Stimulated activated naive CD8-positive, alpha-beta T cell treated with anti-CD3 and anti-CD28 coated beads, Interleukin-15, Interleukin-2, amounts not matched to agents 100 U/mL and 50 U/mL, for 24 hours (primary cell): ENCODE measurements at regions not wholly inside any gene's neighbourhood (a gene's known extent, or its start where the extent isn't known, plus 50 kb on each side); places are given as distances from the start of the nearest gene placed in this dataset.
"Not testable (repeated sequence)": the region's sequence is repeated elsewhere in the genome, so short reads cannot be mapped to it uniquely, and the experiment has no call there.

Source experiments
- ATAC-seq: fragments of 150-1000 bp; cut with Tn5 transposase; one replicate; pipeline ENCODE4 v1.10.0; 2021
- DNase-seq: peaks from one replicate; pipeline ENCODE4 v3.0.0; 2021

DNA sequence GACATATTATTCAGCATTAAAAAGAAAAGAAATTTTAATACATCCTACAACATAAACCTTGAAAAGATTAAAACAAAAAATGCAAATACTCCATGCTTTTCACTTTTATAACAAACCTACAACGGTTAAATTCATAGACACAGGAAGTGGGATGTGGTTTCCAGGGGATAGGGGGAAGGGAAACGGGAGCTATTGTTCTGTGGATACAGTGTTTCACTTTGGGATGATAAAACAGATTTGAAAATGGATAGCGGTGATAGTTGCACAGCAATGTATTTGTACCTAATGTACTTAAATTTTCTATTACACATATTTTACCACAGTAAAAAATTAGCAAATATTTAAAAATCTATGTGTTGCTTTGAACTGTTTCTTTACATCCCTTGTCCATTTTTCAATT, 368.0 kb downstream of the CDY2B start:
- not testable (repeated sequence) for DNase-seq, ATAC-seq

DNA sequence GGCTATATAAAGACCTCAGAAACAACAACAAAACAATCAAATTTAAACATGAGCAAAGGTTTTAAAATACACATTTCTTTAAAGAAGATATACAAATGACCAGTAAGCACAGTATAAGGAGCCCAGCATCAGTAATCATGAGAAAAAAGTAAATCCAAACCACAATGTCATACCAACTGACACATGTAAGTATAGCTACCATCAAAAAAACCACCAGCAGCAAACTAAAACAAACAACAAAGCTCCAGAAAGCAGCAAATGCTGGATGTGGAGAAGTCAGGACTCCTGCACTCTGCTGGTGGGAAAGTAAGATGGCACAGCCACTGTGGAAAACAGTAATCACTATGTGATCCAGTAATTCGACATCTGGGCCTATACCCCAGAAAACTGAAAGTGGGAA, 368.5 kb downstream of the CDY2B start:
- not testable (repeated sequence) for ATAC-seq, DNase-seq

DNA sequence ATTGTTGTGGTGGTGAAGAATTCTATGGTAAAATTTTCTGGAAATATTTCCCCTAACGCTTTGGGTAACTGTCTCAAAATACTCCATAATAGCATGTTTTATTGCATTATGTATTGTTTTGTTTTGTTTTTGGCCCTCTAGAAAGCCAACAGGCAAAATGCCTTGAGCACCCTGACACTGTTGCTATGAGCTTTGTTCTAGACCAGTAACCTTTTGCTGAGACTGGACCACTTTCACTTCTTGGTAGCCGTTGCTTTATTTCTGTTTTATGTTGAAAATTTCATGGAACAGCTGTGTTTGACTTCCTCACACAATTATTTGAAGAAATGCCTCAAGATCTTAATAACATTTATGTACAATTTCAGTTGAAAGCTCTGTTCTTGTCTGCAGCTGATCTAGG, 374.2 kb downstream of the CDY2B start:
- ATAC-seq: not testable (repeated sequence)

DNA sequence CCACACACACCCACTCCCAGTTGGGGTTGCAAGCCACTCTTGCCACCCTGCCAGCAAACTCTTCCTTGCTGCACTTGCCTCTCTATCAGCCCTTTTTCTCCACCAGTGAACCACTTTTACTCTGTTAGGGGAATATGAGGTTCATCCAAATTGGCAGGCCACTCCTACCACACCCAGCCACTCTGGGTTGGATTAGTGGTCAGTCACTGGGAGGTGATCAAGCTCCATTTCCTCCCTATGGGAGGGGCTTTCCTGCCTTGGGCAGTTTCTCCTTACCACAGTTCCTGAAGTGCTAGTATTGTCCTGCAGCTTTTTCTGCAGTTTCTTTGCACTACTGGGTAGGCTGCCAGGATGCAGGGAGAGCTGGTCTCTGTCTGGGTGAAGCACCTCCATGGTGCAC, 395.3 kb downstream of the CDY2B start:
- not testable (repeated sequence) for ATAC-seq, DNase-seq

More for the DNA sequence above, 374.2 kb downstream of the CDY2B start:
- not testable (repeated sequence) for DNase-seq

DNA sequence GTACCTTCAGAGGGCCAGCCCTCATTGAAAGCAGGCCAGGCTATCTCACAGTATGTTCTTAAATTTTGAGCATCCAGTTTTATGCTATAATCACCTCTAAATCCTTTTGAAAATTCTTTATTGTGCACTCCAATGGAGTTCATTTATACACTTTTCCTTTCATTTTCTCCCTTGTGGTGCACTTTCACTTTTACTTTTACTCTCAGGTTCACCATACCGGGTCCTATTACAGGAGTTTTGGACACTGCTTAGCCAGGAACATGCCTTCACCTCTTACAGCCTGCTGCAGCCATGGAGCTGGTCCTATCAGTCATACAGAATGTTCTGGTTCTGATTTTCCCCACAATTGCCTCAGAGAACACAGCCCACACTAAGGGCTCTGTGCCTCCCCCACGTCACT, 395.9 kb downstream of the CDY2B start:
- not testable (repeated sequence) for ATAC-seq, DNase-seq

DNA sequence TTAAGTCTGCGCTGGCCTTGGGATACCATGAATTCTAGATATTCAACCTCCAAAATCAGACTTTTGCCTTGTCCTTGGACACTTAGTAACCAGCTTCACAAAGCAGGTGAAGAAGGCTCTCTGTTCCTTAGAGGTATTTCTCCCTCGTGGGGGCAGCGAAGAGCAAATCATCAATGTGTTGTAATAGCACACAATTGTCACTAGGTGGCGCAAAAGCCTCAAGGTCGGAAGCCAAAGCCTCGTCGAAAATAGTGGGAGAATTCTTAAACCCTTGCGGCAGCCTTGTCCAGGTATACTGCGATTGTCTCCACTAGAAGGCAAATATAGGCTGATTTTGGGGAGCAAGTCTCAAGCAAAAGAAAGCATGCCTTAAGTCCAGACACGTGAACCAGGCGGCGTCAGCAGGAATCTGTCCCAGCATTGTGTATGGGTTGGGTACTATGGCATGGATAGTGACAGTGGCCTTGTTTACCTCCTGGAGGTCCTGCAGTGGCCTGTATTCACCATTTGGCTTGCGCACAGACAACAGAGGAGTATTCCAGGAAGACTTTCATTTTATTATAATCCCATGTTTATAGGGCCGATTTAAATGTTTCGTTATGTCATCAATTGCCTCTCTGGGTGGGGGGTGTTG, 398.5 kb downstream of the CDY2B start:
- ATAC-seq: peak; percentile 43
- DNase-seq: not testable (repeated sequence)

DNA sequence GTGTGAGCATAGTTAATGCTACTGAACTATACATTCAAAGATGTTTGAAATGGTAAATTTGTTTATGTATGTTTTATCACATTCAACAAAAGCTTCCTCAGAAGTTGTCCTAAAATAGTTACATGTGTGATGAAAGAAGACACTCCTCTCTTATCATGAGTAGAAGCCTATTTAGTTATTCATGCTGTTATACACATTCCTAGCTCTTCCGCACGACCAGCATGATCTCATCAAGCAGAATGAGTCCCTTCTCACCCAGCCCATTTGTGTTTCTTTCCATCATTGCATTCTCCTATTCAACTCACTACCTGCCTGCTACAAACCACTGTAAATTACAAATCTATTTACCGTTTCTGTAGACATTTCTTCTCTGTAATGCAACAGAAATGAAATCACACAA, 408.0 kb downstream of the CDY2B start:
- DNase-seq, ATAC-seq: not testable (repeated sequence)

DNA sequence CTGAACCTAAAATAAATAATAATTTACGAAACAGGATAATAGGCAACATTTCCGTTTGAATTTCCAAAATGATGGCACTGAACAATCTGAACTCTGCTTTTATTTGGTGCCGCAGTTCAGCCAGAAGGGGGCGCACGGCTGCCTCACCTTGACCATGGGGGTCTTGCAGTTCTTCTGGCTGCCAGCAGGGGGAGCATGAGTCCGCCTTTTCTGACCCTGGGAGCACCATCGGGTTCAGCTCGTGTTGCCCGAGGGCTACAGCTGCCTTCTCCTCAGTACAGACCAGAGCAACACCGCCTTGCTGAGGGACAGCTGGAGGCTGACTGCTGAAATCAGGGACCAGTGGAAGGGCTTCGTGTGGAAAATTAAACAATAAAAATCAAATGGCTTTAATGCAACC, 420.3 kb downstream of the CDY2B start:
- peak; percentile 36 for ATAC-seq
- not testable (repeated sequence) for DNase-seq

DNA sequence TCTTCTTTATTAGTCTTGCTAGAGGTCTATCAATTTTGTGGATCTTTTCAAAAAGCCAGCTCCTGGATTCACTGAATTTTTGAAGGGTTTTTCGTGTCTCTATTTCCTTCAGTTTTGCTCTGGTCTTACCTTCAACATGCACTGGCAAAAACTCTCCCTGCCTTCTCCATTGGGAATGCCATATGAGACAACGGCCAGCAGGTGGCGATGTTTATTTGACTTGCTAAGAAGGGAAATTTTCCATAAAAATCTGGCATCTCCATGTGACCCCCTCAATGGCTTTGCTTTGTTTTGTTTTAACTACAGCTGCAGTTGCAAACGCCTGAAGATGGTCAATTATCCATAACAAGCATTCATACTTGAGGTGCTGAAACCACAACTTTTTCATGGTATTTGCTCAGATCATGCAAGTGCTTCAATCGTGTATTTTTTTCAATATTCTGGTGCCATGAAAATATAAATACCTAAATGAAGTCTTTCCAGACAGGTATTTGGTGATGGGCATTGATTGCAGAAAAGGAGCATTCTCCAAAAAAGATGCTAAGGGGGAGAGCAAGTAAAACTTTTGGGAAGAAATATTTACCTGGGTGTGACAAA, 449.4 kb downstream of the CDY2B start:
- peak; percentile 4 for DNase-seq
- ATAC-seq: no peak

DNA sequence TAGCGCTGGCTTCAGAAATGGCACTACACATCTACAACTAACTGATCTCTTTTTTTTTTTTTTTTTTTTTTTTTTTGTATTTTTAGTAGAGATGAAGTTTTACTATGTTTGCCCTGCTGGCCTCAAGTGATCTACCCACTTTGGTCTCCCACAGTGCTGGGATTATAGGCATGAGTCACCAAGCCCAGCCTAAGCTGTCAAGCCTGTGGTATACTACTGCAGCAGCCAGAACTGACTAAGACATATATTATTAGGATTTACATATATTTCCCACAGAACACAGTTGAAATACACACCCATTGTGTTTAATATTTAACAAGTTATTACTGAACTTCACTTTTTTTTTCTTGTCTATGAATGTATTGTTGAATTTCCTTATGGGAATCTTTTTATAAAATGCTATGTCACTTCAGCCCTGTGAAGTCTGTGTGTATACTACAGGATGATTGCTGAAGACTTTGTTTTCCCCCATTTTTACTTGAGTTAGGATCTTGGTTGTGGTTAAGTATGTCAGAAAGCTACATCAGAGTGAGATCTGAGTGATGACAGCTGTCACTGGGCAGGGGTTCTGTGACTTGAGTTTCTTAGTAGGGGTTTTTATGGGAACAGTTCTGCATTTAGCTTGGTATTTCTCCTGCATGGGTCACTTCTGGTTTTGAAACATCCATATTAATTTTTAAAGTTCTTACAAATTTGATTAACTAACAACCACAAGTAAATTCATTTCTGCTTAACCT, 481.5 kb downstream of the CDY2B start:
- no peak for ATAC-seq

DNA sequence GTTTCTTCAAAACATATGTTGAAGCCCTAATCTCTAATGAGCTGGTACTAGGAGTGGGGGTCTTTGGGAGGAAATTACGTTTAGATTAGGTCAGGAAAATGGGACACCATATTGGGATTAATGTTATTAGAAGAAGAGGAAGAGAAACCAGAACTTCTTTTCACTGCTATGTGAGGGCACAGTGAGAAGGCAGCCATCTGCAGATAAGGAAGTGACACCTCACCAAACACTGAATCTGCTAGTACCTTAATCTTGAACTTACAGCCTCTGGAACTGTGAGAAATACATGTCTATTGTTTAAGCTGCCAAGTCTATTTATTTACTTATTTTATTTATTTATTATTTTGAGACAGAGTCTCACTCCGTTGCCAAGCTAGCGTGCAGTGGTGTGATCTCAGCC, 482.4 kb downstream of the CDY2B start:
- DNase-seq: no peak
- ATAC-seq: no peak

More for the DNA sequence above, 481.5 kb downstream of the CDY2B start:
- DNase-seq: no peak

DNA sequence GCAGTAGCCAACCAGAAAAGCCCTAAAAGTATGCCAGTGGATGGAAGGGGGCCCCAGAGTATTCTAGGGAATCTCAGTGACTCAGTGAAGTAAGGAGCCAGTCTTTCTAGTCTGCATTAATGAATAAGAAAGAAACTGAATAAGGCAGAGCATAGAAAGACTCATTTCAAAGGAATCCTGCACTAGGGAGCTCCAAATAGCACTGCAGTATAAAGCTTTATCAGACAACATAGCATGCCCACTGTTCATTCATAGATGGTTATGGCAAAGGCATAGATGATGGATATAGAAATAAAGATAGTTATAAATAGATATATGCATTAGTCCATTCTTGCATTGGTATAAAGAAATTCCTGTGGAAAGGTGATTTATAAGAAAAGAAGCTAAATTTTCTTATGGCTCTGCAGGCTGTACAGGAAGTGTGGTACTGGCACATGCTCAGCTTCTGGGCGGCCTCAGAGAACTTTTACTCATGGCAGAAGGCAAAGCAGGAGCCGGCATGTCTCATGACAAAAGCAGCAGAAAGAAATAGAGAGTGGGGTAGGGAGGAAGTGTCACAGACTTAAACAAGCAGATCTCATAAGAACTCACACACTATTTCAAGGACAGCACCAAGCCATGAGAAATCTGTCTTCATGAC, 498.5 kb downstream of the CDY2B start:
- ATAC-seq: no peak

DNA sequence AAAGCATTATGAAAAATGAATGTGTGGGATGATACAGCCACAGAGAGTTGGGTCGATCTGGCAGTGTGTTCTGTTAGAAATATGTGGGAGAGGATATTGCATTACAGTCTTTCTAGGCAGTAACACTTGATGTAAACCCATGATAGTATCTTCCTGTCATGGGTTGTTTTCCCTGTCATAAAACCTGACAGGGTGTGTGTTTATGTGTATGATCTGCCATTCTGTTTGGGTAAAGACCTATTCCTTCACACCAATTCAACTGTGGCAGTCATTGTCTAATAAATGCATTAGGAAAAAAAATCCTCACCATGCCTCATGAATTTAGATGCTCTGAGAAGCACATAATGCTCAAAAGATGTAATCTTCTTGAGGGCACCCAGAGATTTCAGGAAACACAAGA, 501.7 kb downstream of the CDY2B start:
- ATAC-seq: no peak

More for the DNA sequence above, 498.5 kb downstream of the CDY2B start:
- no peak for DNase-seq

DNA sequence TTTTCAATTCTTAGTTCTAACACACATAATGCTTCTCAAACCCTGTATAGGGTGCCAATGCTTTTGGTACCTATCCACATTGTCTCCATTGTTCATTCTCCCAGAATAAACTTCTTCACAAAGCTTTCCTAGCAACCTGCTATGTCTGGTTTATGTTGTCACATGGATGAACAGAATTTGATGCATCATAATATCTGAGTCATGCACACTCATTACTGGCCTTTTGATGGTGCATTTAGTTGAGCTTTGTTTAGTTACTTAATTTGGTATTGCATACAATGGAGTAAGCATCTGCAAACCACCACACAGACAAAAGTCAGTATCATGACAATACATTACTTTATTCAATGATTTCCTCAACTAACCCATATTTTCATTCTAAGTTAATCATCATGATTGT, 511.6 kb downstream of the CDY2B start:
- DNase-seq (no peak), ATAC-seq (no peak)

More for the DNA sequence above, 501.7 kb downstream of the CDY2B start:
- DNase-seq: no peak

DNA sequence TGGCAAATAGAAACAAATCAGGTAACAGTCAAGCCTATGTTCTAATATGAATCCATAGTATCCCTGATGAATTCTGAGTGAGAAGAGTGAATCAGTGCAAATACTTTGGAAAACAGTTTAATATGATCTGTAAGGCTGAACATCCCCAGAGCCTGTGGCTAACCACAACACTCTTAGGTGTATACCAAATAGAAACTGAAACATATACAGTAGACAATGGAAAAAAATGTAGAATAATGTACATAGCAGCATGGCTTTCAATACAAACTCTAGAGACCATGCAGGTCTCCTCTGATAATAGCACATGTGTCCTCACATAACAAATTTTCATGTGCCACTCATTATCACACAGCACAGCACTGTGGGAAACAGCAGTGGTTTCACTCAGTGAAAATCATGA, 513.6 kb downstream of the CDY2B start:
- ATAC-seq (no peak), DNase-seq (no peak)

DNA sequence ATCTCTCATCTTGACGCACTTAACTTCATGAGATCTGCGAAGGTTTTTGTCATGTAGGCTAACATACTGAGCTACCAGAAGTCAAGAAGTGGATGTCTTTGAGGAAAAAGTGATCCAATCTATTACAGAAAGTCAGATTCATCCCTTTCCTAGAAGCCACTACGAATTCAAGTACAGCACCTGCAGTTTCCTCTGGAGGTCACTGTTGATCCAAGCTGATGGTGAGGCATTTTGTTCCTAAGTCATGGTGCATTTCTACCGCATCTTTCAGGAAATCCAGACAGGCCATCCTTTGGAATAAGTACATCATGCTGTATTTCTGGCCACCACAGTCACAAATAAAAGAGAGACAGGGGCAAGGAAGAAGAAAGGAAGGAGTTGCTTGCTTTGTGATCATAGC, 541.0 kb downstream of the CDY2B start:
- DNase-seq (no peak), ATAC-seq (no peak)

DNA sequence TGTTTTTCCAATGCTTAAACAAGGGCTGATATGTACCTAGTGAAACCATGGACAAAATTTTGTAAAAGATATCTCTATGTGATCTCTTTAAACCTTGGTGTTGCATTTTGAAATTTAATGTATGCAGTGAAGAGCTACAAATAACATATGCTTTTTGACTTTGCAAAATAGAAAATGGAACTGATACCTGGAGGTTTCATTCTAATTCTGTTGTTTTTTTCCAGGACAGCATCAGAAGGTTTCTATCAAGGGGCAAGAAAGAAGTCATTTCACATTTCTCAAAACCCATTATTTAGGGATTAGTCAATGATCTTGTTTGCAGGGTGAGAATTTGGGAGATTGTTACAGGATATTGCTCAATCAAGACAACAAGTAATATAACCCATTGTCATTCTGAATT, 549.3 kb downstream of the CDY2B start:
- no peak for DNase-seq
- no peak for ATAC-seq

DNA sequence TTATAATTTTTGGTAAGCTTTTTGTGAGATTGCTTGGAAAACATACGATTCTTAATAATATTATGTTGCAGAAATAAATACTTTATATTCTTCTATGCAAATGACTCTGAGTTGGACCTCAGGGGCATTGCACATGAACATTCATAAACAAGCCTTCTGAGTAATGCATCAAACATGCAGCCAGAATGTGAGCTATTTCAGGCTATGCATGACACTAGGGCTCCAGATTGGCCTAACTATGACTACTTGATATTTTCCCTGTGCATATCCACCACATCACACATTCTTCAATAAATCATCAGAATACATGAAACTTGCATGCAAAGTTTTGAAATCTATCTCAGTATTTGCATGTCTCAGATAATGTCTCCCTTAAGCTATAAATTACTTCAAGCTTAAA, 560.1 kb downstream of the CDY2B start:
- ATAC-seq: no peak

DNA sequence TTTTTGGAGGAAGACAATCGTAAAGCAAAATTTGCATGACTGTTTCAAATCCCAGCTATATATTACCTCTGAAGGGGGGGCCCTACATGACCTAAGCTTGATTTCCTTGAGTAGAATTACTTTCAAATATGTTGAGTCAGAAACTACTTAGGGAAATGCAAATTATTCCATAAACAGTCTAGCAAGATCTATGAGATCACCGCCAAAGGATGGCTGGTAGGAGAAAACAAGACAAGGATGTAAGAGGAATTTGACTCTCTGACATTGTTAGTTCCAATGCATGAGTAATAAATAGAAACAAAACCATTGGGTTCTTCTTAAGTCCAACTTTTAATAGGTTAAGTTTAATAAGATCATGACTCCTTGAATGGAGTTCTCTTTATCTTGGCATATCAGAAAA, 561.4 kb downstream of the CDY2B start:
- ATAC-seq (no peak), DNase-seq (no peak)

More for the DNA sequence above, 560.1 kb downstream of the CDY2B start:
- no peak for DNase-seq

DNA sequence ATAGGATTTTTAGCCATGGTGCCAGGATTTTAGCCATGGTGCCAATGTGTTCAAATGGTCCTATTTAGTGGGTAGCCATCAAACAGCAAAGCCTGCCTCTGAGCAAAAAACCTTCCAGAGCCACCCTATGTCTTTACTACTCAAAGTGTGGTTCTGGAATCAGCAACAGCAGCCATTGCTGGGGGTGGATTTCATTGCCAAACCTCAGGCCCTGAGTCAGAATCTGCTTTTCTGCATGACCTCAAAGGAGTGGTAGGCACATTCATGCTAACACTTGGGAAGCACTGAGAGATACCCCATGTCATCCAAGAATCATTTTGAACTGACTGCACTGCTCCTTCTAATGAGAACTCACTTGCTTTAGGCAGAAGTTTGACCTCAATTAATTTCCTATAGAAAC, 603.0 kb downstream of the CDY2B start:
- DNase-seq (no peak), ATAC-seq (no peak)

DNA sequence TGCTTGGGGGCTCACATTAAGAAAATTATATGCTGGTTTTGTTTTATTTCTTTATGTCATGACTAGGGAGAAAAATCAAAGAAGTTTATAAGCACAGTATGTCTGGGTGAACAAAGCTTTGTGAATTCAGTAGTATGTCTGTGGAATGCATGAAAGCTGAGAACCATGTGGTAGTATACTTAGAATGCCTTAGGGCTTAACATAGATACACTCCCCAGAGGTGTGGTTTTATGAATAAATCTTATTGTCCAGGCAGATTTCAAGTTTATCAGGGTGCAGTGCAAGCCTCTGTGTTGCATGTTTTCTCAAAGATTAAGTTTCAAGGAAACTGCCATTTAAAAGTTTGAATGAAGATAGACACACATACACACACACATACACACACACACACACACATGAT, 620.5 kb downstream of the CDY2B start:
- no peak for ATAC-seq
- DNase-seq: no peak

DNA sequence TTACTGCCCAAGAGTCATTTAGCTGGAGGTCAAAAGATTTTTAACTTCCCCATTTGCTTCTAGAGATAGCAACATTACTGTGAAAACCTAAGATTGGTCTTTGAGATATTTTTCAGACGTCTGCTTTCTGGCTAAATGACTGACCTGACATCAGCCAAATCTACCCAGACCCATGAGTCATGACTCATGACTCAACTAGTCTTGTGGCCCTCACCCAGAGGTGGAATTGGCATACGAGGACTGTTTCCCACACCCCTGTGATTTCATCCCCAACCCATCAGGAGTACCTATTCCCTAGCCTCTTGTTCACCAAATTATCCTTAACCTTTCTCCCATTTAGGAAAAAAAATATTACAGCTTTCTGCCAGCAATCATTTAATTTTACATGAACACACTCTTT, 641.6 kb downstream of the CDY2B start:
- no peak for ATAC-seq
- DNase-seq: no peak

DNA sequence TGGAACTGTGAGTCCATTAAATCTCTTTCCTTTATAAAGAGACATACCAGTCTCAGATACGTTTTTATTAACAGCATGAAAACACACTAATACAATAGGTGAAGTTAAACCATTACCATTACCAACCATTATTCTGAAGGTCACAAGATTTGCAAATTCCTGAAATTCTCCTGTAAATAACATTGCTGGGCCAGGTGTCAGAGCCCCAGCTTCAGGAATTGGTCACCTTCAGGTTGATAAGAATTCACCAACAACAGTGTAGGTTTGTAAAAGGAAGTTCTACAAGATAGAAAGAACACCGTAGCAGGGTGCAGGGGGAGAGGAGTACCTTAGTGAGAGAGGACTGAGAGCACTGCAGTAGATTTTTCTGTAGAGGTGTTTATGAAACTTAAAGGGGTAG, 644.3 kb downstream of the CDY2B start:
- no peak for ATAC-seq

More for the DNA sequence above, 644.3 kb downstream of the CDY2B start:
- DNase-seq: no peak
